Caco-2 (cell line): ENCODE measurements at regions not wholly inside any gene's neighbourhood (a gene's known extent, or its start where the extent isn't known, plus 50 kb on each side); places are given as distances from the start of the nearest gene placed in this dataset.

Source experiments
- BruUV-seq: library from RNA; stranded (reverse); fragments of 400-500 nt; replicated peaks from 2 replicates; lab custom pipeline; 2021; lab: Mats Ljungman, UMichigan
- CTCF ChIA-PET: fragments of 300-600 bp; sonication (Branson Sonifier 250); formaldehyde crosslinking; loops from one replicate; lab custom pipeline; 2022; ENCODE audit warnings: antibody characterized with exemption; lab: Charles Lee
- POLR2A ChIA-PET: fragments of 300-600 bp; sonication (Branson Sonifier 250); formaldehyde crosslinking; loops from one replicate; lab custom pipeline; 2022; ENCODE audit warnings: antibody characterized with exemption; lab: Charles Lee
- DNase-seq, 2 experiments: peaks; one replicate each; pipeline versions ENCODE4 v3.0.0 to v3.0.0-alpha.2; 2020 to 2022
- H3K27me3 ChIP-seq: replicated peaks from 2 replicates; pipeline ENCODE4 v1.6.0; 2011; ENCODE audit warnings: low read length; ENCODE audit not compliant: control insufficient read depth, insufficient read depth
- H3K36me3 ChIP-seq: 2 replicates; pipeline ENCODE4 v1.5.1; 2011; ENCODE audit warnings: low read length; ENCODE audit not compliant: control insufficient read depth, insufficient read depth
- H3K4me1 ChIP-seq: fragments of 250-450 bp; sonication (Bioruptor Pico); 2 replicates; pipeline ENCODE4 v1.5.1; 2020; ENCODE audit warnings: mild to moderate bottlenecking
- H3K4me3 ChIP-seq: 2 replicates; pipeline ENCODE4 v1.5.1; 2011; ENCODE audit warnings: low read depth, mild to moderate bottlenecking, control low read depth, low read length
- H3K9me3 ChIP-seq: fragments of 250-450 bp; sonication (Bioruptor Pico); 2 replicates; pipeline ENCODE4 v1.5.1; 2020; ENCODE audit warnings: mild to moderate bottlenecking, moderate library complexity
- H3K27ac Mint-ChIP-seq: one replicate; pipeline ENCODE4 v1.8.0; 2022; ENCODE audit warnings: mixed read lengths; ENCODE audit not compliant: unreplicated experiment
- H3K27me3 Mint-ChIP-seq: one replicate; pipeline ENCODE4 v1.8.0; 2022; ENCODE audit warnings: mixed read lengths; ENCODE audit not compliant: insufficient read depth, unreplicated experiment
- H3K36me3 Mint-ChIP-seq: one replicate; pipeline ENCODE4 v1.8.0; 2022; ENCODE audit warnings: mild to moderate bottlenecking, mixed read lengths; ENCODE audit not compliant: insufficient read depth, unreplicated experiment
- H3K4me1 Mint-ChIP-seq: one replicate; pipeline ENCODE4 v1.8.0; 2022; ENCODE audit warnings: low read depth, mixed read lengths; ENCODE audit not compliant: unreplicated experiment
- H3K4me3 Mint-ChIP-seq: one replicate; pipeline ENCODE4 v1.8.0; 2022; ENCODE audit warnings: mild to moderate bottlenecking, moderate library complexity, mixed read lengths; ENCODE audit not compliant: unreplicated experiment
- H3K9me3 Mint-ChIP-seq: one replicate; pipeline ENCODE4 v1.8.0; 2022; ENCODE audit warnings: mixed read lengths; ENCODE audit not compliant: unreplicated experiment
- CTCF ChIP-seq, 2 experiments: fragments of 200-600 bp in 1 of 2; IDR thresholded peaks; 1 replicate in 1 of 2; 2 replicates in 1 of 2; pipeline versions ENCODE4 v1.5.1 to v1.8.0; 2011 to 2022; ENCODE audit warnings: antibody characterized with exemption in 1 of 2, control low read depth in 1 of 2, inconsistent platforms in 1 of 2, low read depth in 1 of 2, low read length in 1 of 2, mild to moderate bottlenecking in 1 of 2, moderate library complexity in 1 of 2; ENCODE audit not compliant: insufficient read depth in 1 of 2, severe bottlenecking in 1 of 2, unreplicated experiment in 1 of 2
- intact Hi-C: fragments of 100-400 bp; cut with micrococcal nuclease; formaldehyde crosslinking; loops from one replicate; pipeline ENCODE4 v1.10.0; 2022; ENCODE audit not compliant: unreplicated experiment

DNA sequence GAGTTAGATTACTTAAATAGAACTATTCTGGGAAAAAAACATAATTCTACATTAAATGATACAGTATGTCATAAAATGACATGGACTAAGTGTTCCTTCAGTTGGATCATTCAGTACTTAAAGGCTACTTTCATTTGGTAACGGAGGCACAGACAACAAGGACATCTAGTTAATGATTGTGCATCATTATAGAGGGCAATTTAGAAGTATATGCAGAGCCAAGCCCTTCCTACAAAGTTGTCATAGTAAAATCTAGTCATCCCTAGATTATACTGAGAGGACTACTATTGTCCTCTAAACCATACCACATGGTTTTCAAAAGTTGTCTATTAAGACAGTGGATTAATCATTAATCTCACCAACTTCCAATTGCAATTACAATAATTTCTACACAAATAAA is 53.9 kb upstream of the STXBP5 start:
- intact Hi-C loops, result loop anchor here (5.0 kb wide), 1 partner anchor 168 kb away; no protein-coding TSS in a partner anchor
- Mint-ChIP-seq H3K27me3 (no peaks in the 10 kb centered on the region), H3K36me3 (no peaks in the 10 kb centered on the region), H3K9me3 (peaks cover 9% of the 10 kb centered on the region), H3K4me1 (peaks cover 19% of the 10 kb centered on the region), H3K4me3 (no peak overlapping the region), H3K27ac (no peak overlapping the region)
- no peaks in the 10 kb centered on the region for H3K27me3 ChIP-seq
- TF ChIP-seq CTCF (IDR thresholded peaks at IDR 0.05; ENCODE audit: insufficient read depth in 1 of 2, low read depth in 1 of 2, low read length in 1 of 2, severe bottlenecking in 1 of 2, unreplicated experiment in 1 of 2), result no peak
- no TSS peak for BruUV-seq
- ChIA-PET CTCF (no interaction called here), POLR2A (no interaction called here)
- peaks cover 12% of the 10 kb centered on the region for H3K4me1 ChIP-seq
- no peak for DNase-seq
- no peak overlapping the region for H3K4me3 ChIP-seq
- 0 out of 2 replicates have a peak, but pooled peaks cover 4% of the 10 kb centered on the region for H3K9me3 ChIP-seq
- H3K36me3 ChIP-seq, result no peaks in the 10 kb centered on the region
